ENCODE measurements at regions not wholly inside any gene's neighbourhood (a gene's known extent, or its start where the extent isn't known, plus 50 kb on each side); places are given as distances from the start of the nearest gene placed in this dataset.

- no peak for TF ChIP-seq POLR2A (IDR thresholded peaks at IDR 0.05)
- TF ChIP-seq, protein P1, sequence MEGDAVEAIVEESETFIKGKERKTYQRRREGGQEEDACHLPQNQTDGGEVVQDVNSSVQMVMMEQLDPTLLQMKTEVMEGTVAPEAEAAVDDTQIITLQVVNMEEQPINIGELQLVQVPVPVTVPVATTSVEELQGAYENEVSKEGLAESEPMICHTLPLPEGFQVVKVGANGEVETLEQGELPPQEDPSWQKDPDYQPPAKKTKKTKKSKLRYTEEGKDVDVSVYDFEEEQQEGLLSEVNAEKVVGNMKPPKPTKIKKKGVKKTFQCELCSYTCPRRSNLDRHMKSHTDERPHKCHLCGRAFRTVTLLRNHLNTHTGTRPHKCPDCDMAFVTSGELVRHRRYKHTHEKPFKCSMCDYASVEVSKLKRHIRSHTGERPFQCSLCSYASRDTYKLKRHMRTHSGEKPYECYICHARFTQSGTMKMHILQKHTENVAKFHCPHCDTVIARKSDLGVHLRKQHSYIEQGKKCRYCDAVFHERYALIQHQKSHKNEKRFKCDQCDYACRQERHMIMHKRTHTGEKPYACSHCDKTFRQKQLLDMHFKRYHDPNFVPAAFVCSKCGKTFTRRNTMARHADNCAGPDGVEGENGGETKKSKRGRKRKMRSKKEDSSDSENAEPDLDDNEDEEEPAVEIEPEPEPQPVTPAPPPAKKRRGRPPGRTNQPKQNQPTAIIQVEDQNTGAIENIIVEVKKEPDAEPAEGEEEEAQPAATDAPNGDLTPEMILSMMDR (IDR thresholded peaks at IDR 0.05) = no peak
Observed at GRCh38 chr9:21542787-21543186, 60.7 kb upstream of the IFNE start.
